GM19328 (cell line): ENCODE measurements at regions not wholly inside any gene's neighbourhood (a gene's known extent, or its start where the extent isn't known, plus 50 kb on each side); places are given as distances from the start of the nearest gene placed in this dataset.
A peak's percentile ranks its signal among the peaks of the same experiment; 100 is the strongest.

Source experiments
- ATAC-seq: cut with Tn5 transposase; IDR thresholded peaks from one replicate; pipeline ENCODE4 v1.9.1; 2021; ENCODE audit warnings: mild to moderate bottlenecking, moderate library complexity; ENCODE audit not compliant: unreplicated experiment

DNA sequence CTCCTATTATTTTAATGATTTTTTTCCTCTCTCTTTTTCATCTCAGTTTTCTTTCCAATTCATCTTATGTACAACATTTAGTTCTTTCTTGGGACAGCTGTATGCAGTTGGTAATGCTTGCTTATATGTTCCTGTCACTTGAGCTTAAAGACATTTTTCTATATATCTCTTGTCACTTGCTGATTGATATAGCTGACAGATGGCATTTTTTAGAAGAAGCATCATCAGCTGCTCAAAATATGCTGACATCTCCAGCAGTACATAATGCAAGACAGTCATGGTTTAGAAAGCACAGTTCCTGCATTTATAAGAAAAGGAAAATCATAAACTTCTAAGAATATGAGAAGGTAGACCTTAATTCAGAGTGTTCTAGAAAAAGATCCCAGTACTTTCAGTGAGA is 56.5 kb downstream of the DCAF8L1 start:
- no peak for ATAC-seq

GRCh38 chrX:27924261-27924660 is 57.0 kb downstream of the DCAF8L1 start:
- ATAC-seq, result no peak

DNA sequence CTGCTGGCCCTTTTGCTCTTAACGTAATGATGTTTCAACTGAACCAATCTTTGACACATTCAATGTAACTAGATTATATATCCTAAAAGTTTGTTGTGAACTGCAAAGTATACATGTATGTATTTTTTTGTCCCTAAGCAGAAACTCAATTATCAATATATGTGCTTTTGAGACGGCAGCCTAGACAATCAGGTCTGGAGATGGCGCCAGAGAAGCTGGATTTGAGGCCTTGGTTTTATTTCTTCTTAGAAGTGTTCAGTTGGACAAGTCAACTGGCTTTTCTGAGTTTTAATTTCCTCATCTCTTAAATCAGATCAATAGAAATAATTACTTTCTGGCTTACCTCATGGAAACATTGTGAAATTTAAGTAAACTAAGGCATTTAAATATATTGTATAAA is 62.5 kb downstream of the DCAF8L1 start:
- no peak for ATAC-seq

DNA sequence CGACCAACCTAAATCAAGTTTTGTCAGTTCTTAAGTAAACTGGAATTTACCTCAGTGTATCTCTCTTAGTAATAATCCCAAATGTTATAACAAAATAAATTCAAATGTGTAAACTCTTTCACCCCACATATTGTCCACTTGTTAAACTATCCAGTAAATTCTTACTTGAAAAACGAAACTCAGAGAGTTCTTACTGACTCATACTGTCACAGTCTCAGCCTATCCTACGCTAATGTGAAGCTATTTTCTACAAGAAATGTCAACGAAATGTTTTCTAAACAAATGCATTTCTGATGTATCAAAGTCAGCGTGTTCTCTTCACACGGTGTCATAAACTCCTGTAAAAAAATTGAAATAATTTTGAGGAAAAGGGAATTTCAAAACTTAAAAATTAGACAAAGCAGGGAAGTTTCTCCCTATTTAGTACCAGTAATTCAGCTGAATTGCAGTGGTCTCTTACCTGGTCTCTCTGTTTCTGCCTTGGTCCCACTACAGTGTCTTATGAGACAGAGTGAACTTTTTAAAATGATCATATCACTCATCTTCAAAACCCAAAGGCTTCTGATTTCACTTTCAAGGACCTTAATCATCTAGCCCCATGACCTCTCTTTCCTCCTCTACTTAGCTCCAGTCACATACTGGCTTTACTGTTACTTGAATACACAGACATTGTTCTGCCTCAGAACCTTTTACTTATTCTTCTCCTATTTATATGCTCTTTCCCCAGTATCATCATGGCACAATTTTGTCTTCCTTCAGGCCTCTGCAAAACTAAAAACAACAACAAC is 63.3 kb downstream of the DCAF8L1 start:
- no peak for ATAC-seq

- peak; percentile 75 for ATAC-seq
Measured at GRCh38 chrX:27915617-27916016, 65.6 kb downstream of the DCAF8L1 start.

DNA sequence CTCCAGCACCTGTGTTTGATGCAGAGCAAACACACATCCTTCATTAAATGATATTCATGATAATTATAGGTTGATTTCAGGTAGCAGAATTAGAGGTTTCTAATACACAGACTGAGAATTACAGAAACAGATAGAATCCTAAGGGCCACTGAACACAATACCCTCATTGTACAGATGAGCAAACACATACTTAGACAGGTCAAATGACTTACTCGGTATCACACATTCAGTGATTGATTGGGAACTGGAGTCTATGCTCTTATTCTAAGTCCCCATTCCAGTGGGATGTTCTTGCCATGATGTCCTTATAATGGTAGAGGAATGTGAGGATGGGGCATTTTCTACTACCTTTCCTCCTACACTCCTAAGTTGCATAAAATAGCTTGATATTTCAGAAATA is 70.8 kb downstream of the DCAF8L1 start:
- no peak for ATAC-seq

- no peak for ATAC-seq
Measured at GRCh38 chrX:27903960-27904359, 77.3 kb downstream of the DCAF8L1 start.

GRCh38 chrX:27893871-27894270 is 86.1 kb downstream of the MAGEB10 start:
- no peak for ATAC-seq

DNA sequence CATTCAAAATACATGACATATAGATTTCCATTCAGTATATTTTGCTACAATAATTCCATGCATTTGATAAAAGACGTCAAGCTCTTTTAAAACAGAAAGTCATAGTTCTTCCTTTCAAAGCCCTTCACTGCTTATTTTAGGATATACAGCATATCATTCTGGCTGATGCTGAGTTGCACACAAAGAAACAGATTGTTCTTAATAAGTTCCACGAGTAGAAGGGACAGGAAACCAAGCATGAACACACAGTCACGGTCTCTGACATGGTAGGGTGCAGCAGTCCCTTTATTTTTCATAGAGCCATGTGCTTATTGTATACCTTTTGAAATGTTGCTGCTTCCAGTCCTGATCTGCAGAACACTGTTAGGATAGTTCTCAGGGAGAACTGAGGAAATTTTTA is 85.4 kb downstream of the MAGEB10 start:
- ATAC-seq, result no peak

GRCh38 chrX:27890611-27891010 is 82.8 kb downstream of the MAGEB10 start:
- ATAC-seq, result no peak

DNA sequence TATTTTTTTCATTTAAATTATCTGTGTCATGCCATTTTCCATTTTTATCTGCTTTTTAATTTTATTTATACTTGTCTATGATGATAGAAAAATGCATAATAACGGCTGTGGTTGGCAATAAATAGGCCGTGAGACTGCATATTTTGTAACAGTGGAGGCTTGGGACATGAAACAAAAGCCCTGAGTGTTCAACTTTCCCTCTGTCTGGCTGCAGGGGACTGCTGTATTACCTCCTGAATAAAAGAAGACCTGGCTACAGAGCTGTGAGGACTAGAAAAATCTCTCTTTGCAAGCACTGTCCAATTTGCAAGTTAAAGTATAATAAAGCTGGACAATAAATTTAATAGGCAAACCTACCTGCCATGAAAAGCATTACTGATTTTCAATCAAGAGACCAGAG is 82.1 kb downstream of the MAGEB10 start:
- ATAC-seq, result no peak

GRCh38 chrX:27884654-27885053 is 76.9 kb downstream of the MAGEB10 start:
- no peak for ATAC-seq

DNA sequence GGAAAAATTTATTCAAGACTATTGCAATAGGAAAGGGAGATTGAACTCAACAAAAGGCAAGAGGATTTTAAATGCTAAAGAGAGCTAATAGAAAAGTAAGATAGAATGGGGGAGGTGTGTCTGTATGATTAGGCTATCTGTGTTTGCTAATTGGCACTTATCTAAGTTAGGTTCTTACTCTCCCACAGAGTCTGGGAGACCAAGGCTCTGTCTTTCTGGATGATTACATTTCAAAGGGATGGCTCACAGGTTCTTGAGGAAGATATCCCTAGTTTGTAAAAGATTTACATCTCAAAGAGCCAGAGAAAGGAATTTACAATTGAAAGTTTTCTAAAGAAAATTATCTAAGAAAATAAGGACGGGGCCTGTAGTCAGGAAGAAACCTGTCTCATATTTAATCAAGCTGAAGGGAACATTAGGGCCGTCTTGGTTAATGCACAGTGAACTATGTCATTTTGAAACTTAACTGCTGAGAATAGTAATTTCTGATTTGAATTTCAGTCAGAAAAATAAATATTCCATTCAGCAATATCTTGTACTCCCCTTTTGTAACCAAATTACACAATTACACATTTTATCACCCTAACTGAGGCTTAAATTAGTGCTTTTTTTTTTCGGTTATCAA is 75.8 kb downstream of the MAGEB10 start:
- ATAC-seq, result no peak

GRCh38 chrX:27882695-27883094 is 74.9 kb downstream of the MAGEB10 start:
- ATAC-seq, result no peak

DNA sequence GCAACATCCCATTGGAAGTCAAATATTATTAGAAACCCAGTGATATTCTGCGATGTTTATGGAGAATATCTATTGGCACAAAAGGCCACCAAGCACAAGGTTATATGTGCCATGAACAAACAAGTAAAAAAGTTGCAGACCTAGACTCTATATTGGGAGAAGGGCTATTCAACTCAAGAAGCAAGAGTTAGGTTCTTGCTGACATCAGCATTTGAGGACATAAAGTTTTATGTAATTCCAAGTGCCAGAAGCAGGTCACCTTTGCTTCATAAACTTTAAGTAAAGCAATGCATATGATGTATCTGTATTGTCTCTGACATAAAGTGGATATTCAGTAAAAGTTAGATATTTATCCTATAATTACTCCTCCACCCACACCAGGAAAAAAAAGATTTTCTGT is 71.1 kb downstream of the MAGEB10 start:
- no peak for ATAC-seq
